C4-2B (cell line): ENCODE measurements at regions not wholly inside any gene's neighbourhood (a gene's known extent, or its start where the extent isn't known, plus 50 kb on each side); places are given as distances from the start of the nearest gene placed in this dataset.

Source experiments
- ZFX ChIP-seq: fragments of 450-650 bp; IDR thresholded peaks from 2 replicates; pipeline ENCODE4 v1.6.1; 2017
- TF ChIP-seq, protein P1 (sequence below): fragments of 450-650 bp; conservative IDR thresholded peaks from 2 replicates; pipeline ENCODE4 v1.5.1; 2017; ENCODE audit warnings: mild to moderate bottlenecking

DNA sequence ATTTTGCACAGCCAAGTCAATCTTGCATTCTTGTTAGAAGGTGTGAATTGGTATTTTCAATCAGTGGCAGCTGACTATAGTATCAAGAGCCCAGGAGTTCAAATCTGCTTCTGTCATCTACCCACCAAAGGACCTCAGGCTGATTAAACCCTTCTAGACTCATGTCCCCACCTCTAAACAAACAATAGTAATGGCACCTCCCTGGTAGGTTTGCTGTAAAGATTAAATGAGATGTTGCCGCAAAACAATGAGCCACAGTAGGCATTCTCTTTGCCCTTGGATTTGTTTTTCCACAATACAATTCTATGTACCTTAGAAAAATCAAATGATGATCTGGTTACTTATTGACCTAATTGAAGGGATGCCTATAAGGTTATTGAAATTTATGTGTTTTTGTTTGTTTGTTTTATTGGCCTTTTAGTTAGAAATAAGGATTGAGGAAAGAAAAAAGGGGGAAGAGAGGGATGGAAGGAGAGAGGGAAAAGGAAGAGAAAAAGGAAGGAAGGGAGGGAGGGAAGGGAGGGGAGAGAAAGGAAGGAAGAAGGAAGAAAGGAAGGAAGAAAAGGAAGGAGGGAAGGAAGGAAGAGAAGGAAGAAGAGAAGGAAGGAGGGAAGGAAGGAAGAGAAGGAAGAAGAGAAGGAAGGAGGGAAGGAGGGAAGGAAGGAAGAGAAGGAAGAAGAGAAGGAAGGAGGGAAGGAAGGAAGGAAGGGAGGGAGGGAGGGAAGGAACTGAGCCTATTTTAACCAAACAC is 110.7 kb downstream of the ETS2 start:
- TF ChIP-seq, protein P1, sequence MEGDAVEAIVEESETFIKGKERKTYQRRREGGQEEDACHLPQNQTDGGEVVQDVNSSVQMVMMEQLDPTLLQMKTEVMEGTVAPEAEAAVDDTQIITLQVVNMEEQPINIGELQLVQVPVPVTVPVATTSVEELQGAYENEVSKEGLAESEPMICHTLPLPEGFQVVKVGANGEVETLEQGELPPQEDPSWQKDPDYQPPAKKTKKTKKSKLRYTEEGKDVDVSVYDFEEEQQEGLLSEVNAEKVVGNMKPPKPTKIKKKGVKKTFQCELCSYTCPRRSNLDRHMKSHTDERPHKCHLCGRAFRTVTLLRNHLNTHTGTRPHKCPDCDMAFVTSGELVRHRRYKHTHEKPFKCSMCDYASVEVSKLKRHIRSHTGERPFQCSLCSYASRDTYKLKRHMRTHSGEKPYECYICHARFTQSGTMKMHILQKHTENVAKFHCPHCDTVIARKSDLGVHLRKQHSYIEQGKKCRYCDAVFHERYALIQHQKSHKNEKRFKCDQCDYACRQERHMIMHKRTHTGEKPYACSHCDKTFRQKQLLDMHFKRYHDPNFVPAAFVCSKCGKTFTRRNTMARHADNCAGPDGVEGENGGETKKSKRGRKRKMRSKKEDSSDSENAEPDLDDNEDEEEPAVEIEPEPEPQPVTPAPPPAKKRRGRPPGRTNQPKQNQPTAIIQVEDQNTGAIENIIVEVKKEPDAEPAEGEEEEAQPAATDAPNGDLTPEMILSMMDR: no peak
- no peak for TF ChIP-seq ZFX
